Inflammatory macrophage (primary cell): ENCODE measurements at regions not wholly inside any gene's neighbourhood (a gene's known extent, or its start where the extent isn't known, plus 50 kb on each side); places are given as distances from the start of the nearest gene placed in this dataset.
A peak's percentile ranks its signal among the peaks of the same experiment; 100 is the strongest.
"Not testable (repeated sequence)": the region's sequence is repeated elsewhere in the genome, so short reads cannot be mapped to it uniquely, and the experiment has no call there.

Source experiments
- DNase-seq, 2 donors: peaks; one replicate each; pipeline ENCODE4 v3.0.0-alpha.2; 2020 to 2022

DNA sequence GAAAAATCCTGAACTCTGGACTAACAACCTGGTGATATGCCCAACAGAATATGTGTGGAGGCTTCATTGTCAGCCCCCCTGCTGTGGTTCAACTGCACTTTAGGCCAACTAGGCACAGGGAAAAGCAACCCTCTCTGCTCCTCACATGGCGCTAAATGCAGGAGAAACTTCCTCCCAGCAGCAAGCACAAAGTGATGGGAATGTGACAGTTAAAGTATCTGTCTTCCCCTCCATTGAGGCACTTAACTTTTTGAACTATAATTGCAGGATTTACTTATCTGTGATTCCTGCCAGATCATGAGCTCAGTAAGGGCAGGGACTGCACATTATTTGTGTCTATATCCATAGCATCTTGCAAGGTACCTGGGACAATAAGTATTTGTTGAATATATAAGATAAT, 981.2 kb upstream of the KLHL29 start:
- no peak for DNase-seq

DNA sequence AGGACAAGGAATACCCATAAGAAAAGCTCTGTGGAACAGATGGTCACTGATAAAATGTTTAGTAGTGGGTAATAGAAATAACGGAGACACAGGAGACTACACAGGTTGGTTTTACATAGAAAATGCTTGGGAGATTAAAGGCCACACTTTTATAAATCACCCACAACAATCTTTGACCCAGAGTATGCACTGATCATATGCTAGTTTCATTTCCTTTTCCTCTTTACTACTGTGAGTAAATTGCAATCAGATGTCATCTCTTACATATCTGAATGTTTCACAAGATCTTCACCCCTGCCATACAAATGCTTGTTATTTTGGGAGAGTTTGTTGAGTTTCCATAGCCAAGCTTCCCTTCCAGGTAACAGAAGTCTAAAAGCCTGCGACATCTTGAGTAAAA, 978.4 kb upstream of the KLHL29 start:
- DNase-seq, result peak in 1 of 2 donors; percentile 13

GRCh38 chr2:22420076-22420475, 964.9 kb upstream of the KLHL29 start:
- no peak for DNase-seq

DNA sequence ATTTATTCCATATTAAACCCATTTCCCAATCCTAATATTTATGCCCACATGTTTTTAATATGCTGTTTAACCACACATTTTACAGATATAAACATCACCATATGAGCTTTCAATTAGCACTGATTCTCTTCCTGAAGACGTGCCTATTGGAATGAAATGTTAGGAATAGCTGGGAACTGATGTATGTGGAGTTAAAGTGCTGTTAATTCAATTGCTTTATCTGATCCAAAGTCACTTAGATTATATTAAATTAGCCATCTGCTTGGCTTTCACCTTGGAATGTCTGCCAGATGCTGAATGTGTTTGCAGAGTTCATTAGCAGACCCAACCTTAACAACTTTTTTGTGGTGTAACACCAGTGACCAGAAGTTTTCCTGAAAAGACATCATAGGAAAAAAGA, 942.9 kb upstream of the KLHL29 start:
- DNase-seq, result no peak

- no peak for DNase-seq
Measured at GRCh38 chr2:22444281-22444680, 940.7 kb upstream of the KLHL29 start.

DNA sequence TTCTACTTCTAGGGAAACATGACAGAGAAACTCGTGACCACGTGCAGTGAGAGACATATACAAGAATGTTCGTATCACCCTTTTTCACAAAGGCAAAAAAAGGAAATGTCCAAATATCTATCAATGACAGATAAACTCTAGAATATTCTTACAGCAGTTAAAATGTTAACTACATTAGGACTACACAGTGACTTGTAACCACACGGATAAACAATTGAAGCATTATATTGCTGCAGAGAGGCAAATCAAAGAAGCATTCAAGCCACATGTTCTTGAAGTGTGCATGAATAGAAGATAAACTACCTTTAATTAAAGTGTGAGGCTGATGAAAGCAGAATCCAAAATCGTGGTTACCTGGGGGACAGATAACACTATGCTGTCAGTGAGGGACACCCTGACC, 935.3 kb upstream of the KLHL29 start:
- no peak for DNase-seq

- no peak for DNase-seq
Measured at GRCh38 chr2:22450831-22451230, 934.1 kb upstream of the KLHL29 start.

DNA sequence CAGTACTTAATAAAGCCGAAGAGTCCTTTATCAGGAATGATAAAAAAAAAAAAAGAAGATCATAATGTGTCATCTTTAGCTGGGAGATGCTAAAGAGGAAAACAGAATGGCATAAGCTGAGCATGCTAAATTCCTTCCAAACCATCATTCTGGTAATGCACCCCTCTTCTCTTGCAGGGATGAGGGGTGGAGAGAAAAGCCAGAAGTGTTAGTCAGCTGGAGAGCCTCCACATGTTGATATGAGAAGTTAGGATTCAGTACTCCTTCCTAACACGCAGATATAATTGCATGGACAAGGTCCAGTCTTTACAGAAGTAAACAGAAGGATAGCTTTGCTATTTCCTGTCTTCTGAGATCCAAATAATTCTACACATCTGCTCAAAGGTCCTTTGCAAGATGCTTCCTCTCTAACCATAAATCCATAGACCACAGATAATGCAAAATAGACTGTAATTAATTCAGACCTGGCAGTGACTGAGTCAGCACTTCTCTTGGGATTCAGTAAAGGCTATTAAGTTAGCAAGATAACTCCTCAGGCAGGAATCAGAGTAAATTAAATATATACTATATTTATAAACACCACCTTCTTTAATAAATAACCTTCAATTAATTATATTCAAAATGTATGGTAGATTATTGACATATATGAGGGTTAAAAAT, 930.0 kb upstream of the KLHL29 start:
- DNase-seq, result no peak

DNA sequence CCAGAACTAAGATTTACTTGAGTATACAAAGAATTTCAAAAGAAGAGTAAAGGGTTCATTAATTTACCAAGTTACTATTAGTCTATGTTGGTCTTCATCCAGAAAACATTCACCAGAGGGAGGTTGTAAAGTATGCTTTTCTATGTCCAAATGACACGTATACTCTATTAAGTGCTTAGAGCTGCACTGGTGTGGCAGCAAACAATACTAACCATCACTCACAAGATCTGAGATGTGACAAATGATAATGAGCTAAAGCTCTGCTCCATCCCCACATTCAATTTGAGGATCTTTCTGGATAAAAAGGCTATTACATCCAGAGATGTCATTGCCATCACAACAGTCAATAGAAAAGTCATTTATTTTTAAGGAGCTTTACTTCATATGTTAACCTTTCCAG, 926.5 kb upstream of the KLHL29 start:
- DNase-seq, result no peak

DNA sequence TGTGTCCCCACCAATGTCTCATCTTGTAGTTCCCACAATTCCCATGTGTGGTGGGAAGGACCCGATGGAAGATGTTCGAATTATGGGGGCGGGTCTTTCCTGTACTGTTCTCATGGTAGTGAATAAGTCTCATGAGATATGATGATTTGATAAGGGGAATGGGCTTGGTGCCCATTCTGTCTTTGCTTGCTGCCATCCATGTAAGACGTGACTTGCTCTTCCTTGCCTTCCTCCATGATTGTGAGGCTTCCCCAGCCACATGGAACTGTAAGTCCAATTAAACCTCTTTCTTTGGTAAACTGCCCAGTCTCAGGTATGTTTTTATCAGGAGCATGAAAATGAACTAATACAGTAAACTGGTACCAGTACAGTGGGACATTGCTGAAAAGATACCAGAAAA, 909.9 kb upstream of the KLHL29 start:
- not testable (repeated sequence) for DNase-seq

DNA sequence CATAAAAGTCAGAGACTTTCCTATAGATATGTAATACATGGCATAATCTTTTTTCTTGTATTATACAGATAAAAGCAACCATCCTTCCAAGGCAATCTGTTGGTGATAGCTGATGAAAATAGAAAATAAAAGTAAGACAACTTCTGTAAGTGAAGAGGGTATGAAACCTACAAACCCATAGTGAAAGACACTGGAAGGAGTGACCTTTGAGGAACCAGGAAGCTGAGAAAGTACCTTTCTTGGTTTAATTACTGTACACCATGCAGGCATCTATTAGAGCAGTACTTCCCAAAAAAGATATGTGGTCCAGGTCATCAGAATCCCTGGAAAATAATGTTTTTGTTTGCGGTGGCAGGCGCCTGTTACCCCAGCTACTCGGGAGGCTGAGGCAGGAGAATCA, 906.6 kb upstream of the KLHL29 start:
- DNase-seq, result no peak

GRCh38 chr2:22481486-22482259, 903.3 kb upstream of the KLHL29 start:
- no peak for DNase-seq

GRCh38 chr2:22483036-22483435, 901.9 kb upstream of the KLHL29 start:
- DNase-seq, result no peak

DNA sequence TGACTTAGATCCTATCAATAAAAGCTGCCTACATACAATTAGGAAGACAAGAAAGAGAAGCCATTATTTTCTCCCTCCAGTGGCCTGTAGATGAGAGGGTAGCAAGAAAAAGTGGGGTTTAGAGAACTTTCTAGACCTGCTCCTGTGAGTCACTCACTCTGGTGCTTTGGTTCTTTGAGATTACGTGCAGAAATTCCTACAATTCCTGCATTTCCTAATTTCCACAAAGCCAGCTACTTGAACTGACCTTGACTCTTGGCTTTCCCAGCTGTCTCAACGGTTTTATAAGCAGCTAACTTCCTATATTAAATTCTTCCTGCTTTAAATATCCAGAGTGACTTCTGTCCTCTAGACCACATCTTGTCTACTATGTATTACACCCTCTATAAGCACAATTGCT, 899.5 kb upstream of the KLHL29 start:
- DNase-seq, result no peak

DNA sequence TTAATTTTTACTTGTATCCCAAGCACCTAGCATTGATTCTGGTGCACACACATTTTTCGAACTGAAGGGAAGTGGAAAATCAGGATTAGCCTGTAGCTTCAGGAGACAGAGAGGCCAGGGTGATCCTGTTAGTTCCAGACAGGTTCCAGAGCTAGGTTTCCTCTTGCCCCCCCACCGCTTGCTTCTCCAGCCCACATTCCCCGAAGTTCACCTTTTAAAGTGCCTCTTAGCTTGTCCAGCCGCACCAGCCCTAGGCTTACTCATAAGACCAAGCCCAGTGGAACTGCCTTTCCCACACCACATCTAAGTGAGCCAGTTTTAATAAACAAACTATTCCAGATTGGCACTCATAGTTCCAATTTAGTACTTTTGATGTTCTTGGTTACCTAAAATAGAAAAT, 898.6 kb upstream of the KLHL29 start:
- no peak for DNase-seq

- no peak for DNase-seq
Measured at GRCh38 chr2:22487036-22487435, 897.9 kb upstream of the KLHL29 start.

- DNase-seq, result no peak
Measured at GRCh38 chr2:22487541-22487940, 897.4 kb upstream of the KLHL29 start.

DNA sequence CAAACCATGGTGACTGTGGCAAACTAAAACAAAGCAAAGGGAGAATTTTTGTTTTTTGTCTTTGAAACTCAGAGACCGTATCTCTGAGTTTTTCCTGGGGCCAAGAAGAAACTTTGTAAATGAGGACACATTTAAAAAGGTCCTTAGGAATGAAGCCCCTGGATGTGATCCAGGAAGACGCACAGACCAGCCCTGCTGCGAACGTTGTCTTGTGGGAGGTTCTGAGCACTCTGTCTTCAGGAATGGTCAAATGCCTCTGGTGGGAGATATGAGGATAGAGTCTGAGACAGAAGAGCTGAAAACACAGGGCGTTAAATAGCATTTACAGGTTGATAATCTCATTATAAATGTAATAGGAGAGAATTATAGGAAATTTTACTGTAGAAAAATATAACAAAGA, 893.5 kb upstream of the KLHL29 start:
- DNase-seq, result no peak

- no peak for DNase-seq
Measured at GRCh38 chr2:22494156-22494555, 890.8 kb upstream of the KLHL29 start.

DNA sequence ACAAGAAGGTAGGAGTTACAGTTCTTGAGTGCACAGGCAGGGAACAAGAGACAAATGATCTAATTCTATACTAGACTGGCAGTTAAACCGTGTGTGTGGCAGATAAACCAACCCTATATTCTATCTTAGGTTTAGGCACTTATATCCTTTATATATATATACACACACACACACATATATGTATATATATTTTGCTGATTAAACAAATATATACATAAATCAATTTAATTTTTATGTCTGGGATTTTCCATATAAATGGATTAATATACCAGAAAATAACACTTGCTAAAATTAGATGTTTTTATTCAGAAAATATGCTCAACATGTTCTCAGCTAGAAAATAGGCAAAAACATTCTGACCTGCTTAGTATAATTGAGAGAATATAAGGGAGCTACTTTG, 887.9 kb upstream of the KLHL29 start:
- no peak for DNase-seq

DNA sequence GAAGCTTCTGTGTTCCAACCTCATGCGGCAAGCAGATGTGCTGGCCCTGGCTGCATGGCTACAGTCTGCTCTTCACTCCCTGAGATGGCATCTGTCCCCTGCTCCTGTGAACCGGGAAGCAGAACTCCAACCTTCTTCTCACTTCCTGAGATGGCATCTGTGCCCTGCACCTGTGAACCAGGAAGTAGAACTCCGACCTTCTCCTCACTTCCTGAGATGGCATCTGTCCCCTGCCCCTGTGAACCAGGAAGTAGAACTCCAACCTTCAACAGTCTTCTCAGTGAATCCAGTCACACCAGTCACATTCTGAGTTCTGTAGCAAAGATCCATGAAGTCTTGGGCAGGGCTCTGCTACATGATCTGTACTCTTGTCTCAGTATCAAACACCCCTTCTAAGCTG, 887.2 kb upstream of the KLHL29 start:
- DNase-seq, result no peak

DNA sequence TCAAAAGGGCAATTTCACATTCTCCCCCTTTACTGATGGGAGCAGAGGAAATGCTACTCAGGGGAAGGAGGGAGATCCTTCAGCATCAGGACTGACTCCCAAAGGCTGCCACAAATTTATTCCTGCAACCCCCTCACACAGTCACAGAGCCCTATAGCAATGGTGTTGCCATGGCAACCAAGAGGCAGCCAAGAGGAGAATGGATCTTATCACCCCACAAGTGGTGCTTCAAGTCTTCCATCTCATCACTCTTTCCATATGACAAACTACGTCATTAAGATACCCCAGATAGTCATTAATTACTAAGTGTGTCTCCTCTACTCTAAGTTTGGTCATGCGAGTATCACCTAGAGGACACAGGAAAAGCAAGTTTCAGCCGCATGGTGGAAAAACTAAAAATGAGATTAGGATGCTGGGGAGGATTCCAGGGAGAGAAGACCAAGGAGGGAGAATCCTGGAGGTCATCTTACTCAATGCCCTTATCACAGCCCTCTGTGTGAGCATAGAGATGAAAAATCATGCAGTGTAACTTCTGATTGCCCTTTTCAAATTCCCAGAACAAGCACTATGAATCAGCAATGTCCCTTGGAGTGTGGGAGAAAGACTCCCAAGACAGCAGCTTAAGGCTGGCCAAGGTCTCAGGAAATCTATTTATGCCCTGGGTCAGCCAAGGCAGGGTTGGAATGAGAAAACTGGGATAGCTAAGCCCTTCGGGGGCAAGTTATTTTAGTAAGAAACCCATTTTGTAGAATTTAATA, 885.7 kb upstream of the KLHL29 start:
- DNase-seq, result no peak

GRCh38 chr2:22500555-22500935, 884.4 kb upstream of the KLHL29 start:
- no peak for DNase-seq

DNA sequence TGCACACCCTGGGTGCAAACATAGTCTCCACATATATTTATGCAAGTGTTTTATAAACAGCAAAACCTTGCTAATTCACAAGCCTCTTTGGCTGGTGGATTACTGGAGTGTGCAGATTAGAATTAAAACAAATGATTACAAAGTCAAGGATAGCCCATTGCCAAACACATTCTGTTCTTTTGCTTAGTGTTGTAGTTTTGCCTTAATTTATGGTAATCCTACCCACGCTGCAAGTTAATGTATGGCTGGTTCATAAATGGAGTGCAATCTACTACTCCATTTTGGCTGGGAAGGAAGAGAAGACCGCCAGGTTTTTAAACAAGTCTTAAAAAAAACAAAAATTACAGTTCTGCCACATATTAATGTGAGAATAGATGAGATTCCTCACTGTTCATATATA, 883.1 kb upstream of the KLHL29 start:
- no peak for DNase-seq
